PFSK-1 (cell line): ENCODE measurements at regions not wholly inside any gene's neighbourhood (a gene's known extent, or its start where the extent isn't known, plus 50 kb on each side); places are given as distances from the start of the nearest gene placed in this dataset.

ENCODE experiments used
- FOXP2 ChIP-seq: optimal IDR thresholded peaks from 2 replicates; pipeline ENCODE3; 2011; ENCODE audit warnings: borderline replicate concordance, control low read depth, inconsistent platforms; ENCODE audit not compliant: insufficient read depth; ENCODE audit errors: extremely low read length, extremely low read depth
- POLR2AphosphoS5 ChIP-seq: IDR thresholded peaks from 2 replicates; pipeline ENCODE4 v1.6.1; 2012; ENCODE audit warnings: low read depth, mild to moderate bottlenecking, control low read depth, low read length, moderate library complexity
- SIN3A ChIP-seq: IDR thresholded peaks from 2 replicates; pipeline ENCODE4 v1.6.1; 2012; ENCODE audit warnings: mild to moderate bottlenecking, low read length, moderate library complexity, borderline replicate concordance; ENCODE audit not compliant: insufficient read depth
- TAF1 ChIP-seq: IDR thresholded peaks from 2 replicates; pipeline ENCODE4 v1.6.1; 2012; ENCODE audit warnings: low read length, control low read depth, borderline replicate concordance; ENCODE audit not compliant: insufficient read depth
- TF ChIP-seq, protein P1 (sequence below), 2 experiments: IDR thresholded peaks; 2 replicates each; pipeline versions ENCODE4 v1.6.1 to v1.8.0; 2011 to 2012; ENCODE audit warnings: low read depth in 2 of 2, low read length in 2 of 2, control low read depth in 1 of 2, inconsistent platforms in 1 of 2, mild to moderate bottlenecking in 1 of 2, moderate library complexity in 1 of 2; ENCODE audit not compliant: insufficient read depth in 1 of 2

DNA sequence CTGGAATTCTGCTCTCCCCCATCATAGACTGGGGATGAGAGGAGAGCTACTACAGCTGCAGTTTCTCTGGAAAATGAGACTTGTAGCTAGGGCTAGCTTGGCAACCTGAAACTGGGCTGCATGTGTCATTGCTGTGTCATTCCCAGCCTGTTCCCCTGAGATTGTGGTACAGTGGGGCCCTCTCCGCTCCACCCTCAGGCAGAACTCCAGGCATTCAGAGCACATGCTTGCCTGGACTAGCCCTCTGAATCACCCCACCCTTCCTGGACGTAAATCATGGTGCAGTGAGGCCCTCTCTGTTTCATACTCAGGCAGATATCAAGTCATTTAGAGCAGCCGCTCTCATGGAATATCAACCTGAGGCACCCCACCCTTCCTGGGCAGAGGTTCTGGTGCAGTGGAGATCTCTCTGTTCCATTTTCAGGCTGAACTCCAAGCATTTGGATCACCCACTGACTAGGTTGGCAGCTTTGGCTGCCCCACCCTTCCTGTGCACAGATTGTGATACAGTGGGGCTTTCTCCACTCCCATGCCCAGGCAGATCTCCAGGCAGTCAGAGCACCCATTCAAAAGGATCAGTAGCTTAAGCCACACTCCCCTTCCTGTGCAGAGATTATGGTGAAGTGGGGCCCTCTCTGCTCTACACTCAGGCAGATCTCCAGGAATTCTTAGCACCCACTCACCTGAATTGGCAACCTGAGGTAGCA, 274.4 kb downstream of the C11orf87 start:
- TF ChIP-seq TAF1 = no peak
- TF ChIP-seq, protein P1, sequence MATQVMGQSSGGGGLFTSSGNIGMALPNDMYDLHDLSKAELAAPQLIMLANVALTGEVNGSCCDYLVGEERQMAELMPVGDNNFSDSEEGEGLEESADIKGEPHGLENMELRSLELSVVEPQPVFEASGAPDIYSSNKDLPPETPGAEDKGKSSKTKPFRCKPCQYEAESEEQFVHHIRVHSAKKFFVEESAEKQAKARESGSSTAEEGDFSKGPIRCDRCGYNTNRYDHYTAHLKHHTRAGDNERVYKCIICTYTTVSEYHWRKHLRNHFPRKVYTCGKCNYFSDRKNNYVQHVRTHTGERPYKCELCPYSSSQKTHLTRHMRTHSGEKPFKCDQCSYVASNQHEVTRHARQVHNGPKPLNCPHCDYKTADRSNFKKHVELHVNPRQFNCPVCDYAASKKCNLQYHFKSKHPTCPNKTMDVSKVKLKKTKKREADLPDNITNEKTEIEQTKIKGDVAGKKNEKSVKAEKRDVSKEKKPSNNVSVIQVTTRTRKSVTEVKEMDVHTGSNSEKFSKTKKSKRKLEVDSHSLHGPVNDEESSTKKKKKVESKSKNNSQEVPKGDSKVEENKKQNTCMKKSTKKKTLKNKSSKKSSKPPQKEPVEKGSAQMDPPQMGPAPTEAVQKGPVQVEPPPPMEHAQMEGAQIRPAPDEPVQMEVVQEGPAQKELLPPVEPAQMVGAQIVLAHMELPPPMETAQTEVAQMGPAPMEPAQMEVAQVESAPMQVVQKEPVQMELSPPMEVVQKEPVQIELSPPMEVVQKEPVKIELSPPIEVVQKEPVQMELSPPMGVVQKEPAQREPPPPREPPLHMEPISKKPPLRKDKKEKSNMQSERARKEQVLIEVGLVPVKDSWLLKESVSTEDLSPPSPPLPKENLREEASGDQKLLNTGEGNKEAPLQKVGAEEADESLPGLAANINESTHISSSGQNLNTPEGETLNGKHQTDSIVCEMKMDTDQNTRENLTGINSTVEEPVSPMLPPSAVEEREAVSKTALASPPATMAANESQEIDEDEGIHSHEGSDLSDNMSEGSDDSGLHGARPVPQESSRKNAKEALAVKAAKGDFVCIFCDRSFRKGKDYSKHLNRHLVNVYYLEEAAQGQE (IDR thresholded peaks at IDR 0.05; ENCODE audit: insufficient read depth in 1 of 2, low read depth in 2 of 2, low read length in 2 of 2) = no peak
- no peak for TF ChIP-seq POLR2AphosphoS5
- TF ChIP-seq SIN3A = no peak
- no peak for TF ChIP-seq FOXP2

DNA sequence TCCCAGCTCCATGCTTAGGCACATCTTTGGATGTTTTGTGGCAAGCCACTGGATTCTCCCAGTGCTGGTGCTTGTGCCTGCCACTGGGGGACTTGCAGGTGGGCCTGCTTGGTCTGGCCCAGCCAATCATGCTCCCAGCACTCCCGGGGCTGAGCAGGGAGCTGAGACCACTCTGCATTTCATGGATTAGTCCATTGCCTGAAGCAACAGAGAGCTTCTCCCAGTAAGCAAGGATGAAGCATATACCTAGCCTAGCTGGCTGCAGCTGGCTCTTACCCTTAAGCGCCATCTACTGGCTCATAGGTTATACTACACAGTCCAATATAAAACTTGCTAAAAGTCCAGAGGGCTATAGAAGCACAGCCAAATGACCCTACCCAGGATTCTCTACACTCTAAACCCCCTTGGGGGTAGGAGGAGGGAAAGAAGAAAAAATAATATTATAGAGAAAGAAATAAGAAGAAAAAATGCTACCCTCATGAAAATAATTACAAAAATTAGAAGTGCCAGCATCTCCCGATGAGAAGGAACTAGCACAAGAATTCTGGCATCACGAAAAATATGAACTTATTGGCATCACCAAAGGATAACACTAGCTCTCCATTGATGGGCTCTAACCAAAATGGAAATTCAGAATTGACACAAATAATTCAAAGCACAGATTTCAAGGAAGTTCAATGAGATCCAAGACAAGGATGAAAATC, 275.3 kb downstream of the C11orf87 start:
- TF ChIP-seq SIN3A (no peak), POLR2AphosphoS5 (no peak), FOXP2 (no peak)
- TF ChIP-seq, protein P1 (IDR thresholded peaks at IDR 0.05; ENCODE audit: insufficient read depth in 1 of 2, low read depth in 2 of 2, low read length in 2 of 2) = no peak

DNA sequence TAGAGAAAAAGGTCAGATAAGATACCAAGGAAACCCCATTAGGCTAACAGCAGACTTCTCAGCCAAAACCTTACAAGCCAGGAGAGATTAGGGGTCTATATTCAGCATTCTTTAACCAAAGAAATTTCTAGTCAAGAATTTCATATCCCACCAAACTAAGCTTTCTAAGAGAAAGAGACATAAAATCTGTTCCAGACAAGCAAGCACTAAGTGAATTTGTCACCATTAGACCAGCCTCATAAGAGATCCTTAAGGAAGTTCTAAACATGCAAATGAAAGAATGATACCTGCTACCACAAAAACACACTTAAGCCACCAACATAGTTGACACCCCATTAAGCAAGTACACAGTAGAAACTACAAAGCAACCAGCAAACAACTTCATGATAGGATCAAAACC, 276.2 kb downstream of the C11orf87 start:
- TF ChIP-seq POLR2AphosphoS5 (no peak), FOXP2 (no peak)
- TF ChIP-seq, protein P1 (IDR thresholded peaks at IDR 0.05; ENCODE audit: insufficient read depth in 1 of 2, low read depth in 2 of 2, low read length in 2 of 2) = no peak

DNA sequence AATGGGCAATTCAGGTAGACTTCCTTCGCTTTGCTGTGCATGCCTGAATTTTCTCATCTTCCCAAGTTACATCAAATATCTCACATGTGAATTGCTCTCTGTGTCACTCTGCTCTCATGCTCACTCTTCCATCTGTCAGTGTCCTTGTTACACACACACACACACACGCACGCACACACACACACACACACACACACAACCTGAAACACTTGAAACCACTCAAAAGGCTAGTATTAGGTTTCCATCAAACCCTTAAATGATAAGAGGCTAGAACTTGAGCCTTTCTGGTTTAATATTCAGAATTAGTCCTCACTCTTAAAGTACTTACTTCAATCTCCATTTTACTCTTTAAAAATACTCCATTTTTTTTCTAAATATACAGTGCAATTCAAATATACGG, 282.4 kb downstream of the C11orf87 start:
- no peak for TF ChIP-seq POLR2AphosphoS5
- no peak for TF ChIP-seq FOXP2
- TF ChIP-seq TAF1 = no peak
- TF ChIP-seq, protein P1 (IDR thresholded peaks at IDR 0.05; ENCODE audit: insufficient read depth in 1 of 2, low read depth in 2 of 2, low read length in 2 of 2) = no peak
- no peak for TF ChIP-seq SIN3A
